GM18505 (cell line): ENCODE measurements at regions not wholly inside any gene's neighbourhood (a gene's known extent, or its start where the extent isn't known, plus 50 kb on each side); places are given as distances from the start of the nearest gene placed in this dataset.

Source experiments
- ATAC-seq: cut with Tn5 transposase; IDR thresholded peaks from one replicate; pipeline ENCODE4 v1.9.1; 2021; ENCODE audit not compliant: unreplicated experiment
- POLR2A ChIP-seq: IDR thresholded peaks from 4 replicates; pipeline ENCODE4 v1.6.1; 2011; ENCODE audit warnings: borderline replicate concordance; ENCODE audit not compliant: insufficient read depth, insufficient read length; ENCODE audit errors: extremely low read depth

- TF ChIP-seq POLR2A = no peak
These were observed 936.2 kb upstream of the CHORDC1 start for GRCh38 chr11:91158891-91159537.

GRCh38 chr11:91158297-91158696 lies 935.4 kb upstream of the CHORDC1 start:
- no peak for TF ChIP-seq POLR2A
- ATAC-seq = no peak

More at GRCh38 chr11:91158891-91159537, 936.2 kb upstream of the CHORDC1 start:
- ATAC-seq = no peak

- no peak for TF ChIP-seq POLR2A
- no peak for ATAC-seq
These were observed 933.2 kb upstream of the CHORDC1 start for GRCh38 chr11:91156041-91156440.

- TF ChIP-seq POLR2A = no peak
These were observed 925.0 kb upstream of the CHORDC1 start for GRCh38 chr11:91147885-91148284.

GRCh38 chr11:91141655-91142054 lies 918.8 kb upstream of the CHORDC1 start:
- no peak for TF ChIP-seq POLR2A
- no peak for ATAC-seq

More at GRCh38 chr11:91147885-91148284, 925.0 kb upstream of the CHORDC1 start:
- no peak for ATAC-seq

GRCh38 chr11:91136631-91137030 lies 913.8 kb upstream of the CHORDC1 start:
- ATAC-seq = no peak
- no peak for TF ChIP-seq POLR2A

- TF ChIP-seq POLR2A = no peak
- ATAC-seq = no peak
These were observed 910.5 kb upstream of the CHORDC1 start for GRCh38 chr11:91133361-91133760.

- ATAC-seq = no peak
- no peak for TF ChIP-seq POLR2A
These were observed 906.7 kb upstream of the CHORDC1 start for GRCh38 chr11:91129596-91129995.

- no peak for ATAC-seq
- no peak for TF ChIP-seq POLR2A
These were observed 901.5 kb upstream of the CHORDC1 start for GRCh38 chr11:91124363-91124762.

GRCh38 chr11:91115116-91115515 lies 892.3 kb upstream of the CHORDC1 start:
- TF ChIP-seq POLR2A = no peak
- no peak for ATAC-seq

GRCh38 chr11:91104237-91104636 lies 881.4 kb upstream of the CHORDC1 start:
- no peak for TF ChIP-seq POLR2A
- ATAC-seq = no peak

GRCh38 chr11:91100427-91100826 lies 877.6 kb upstream of the CHORDC1 start:
- ATAC-seq = no peak
- TF ChIP-seq POLR2A = no peak

GRCh38 chr11:91097083-91097482 lies 874.2 kb upstream of the CHORDC1 start:
- ATAC-seq = no peak
- no peak for TF ChIP-seq POLR2A

GRCh38 chr11:91093141-91093540 lies 870.3 kb upstream of the CHORDC1 start:
- ATAC-seq = no peak
- TF ChIP-seq POLR2A = no peak

- ATAC-seq = no peak
These were observed 868.7 kb upstream of the CHORDC1 start for GRCh38 chr11:91091563-91091962.

More at GRCh38 chr11:91091563-91091962, 868.7 kb upstream of the CHORDC1 start:
- TF ChIP-seq POLR2A = no peak
